Upper lobe of left lung (tissue), 4 donors: ENCODE measurements at regions not wholly inside any gene's neighbourhood (a gene's known extent, or its start where the extent isn't known, plus 50 kb on each side); places are given as distances from the start of the nearest gene placed in this dataset.

Experiments used
- POLR2AphosphoS5 ChIP-seq, 2 donors: sonication (generic); formaldehyde crosslinking; IDR thresholded peaks; one replicate each; pipeline ENCODE4 v1.5.1; 2017; ENCODE audit warnings: antibody characterized with exemption in 2 of 2
- TF ChIP-seq, protein P1 (sequence below), 6 experiments: fragments of 450-650 bp in 4 of 6; fragments of 200-600 bp in 2 of 6; sonication (generic) in 2 of 6; IDR thresholded peaks; one replicate each; pipeline ENCODE4 v1.5.1; 2016 to 2019; ENCODE audit warnings: antibody characterized with exemption in 6 of 6

DNA sequence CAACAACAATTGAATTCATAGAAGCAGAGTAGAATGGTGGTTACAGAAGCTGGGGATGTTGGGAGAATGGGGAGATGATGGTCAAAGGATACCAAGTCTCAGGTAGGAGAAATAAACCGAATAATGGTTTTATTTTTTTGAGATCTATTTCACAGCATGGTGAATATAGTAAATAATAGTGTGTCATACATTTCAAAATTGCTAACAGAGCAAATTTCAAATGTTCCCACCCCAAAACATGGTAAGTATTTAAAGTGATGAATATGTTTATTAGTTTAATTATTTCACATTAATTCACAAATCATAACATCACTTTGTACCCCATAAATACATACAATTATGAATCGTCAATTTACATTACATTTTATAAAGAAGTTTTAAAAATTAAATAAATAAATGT is 72.7 kb upstream of the ATG10 start:
- TF ChIP-seq POLR2AphosphoS5 (IDR thresholded peaks at IDR 0.05), result no peak
- TF ChIP-seq, protein P1, sequence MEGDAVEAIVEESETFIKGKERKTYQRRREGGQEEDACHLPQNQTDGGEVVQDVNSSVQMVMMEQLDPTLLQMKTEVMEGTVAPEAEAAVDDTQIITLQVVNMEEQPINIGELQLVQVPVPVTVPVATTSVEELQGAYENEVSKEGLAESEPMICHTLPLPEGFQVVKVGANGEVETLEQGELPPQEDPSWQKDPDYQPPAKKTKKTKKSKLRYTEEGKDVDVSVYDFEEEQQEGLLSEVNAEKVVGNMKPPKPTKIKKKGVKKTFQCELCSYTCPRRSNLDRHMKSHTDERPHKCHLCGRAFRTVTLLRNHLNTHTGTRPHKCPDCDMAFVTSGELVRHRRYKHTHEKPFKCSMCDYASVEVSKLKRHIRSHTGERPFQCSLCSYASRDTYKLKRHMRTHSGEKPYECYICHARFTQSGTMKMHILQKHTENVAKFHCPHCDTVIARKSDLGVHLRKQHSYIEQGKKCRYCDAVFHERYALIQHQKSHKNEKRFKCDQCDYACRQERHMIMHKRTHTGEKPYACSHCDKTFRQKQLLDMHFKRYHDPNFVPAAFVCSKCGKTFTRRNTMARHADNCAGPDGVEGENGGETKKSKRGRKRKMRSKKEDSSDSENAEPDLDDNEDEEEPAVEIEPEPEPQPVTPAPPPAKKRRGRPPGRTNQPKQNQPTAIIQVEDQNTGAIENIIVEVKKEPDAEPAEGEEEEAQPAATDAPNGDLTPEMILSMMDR (IDR thresholded peaks at IDR 0.05), result no peak
